ENCODE measurements at regions not wholly inside any gene's neighbourhood (a gene's known extent, or its start where the extent isn't known, plus 50 kb on each side); places are given as distances from the start of the nearest gene placed in this dataset.
"Not testable (repeated sequence)": the region's sequence is repeated elsewhere in the genome, so short reads cannot be mapped to it uniquely, and the experiment has no call there.

- DNase-seq, result no peak
These were observed 915.5 kb downstream of the NR2F1-AS1 start for GRCh38 chr5:92665506-92665905.

GRCh38 chr5:92662741-92663140 lies 918.3 kb downstream of the NR2F1-AS1 start:
- DNase-seq, result no peak

GRCh38 chr5:92659246-92659645 lies 921.8 kb downstream of the NR2F1-AS1 start:
- DNase-seq, result no peak

- peak; percentile 3 for DNase-seq
These were observed 926.4 kb downstream of the NR2F1-AS1 start for GRCh38 chr5:92654601-92655000.

GRCh38 chr5:92653730-92654461 lies 927.1 kb downstream of the NR2F1-AS1 start:
- DNase-seq, result no peak

GRCh38 chr5:92652756-92653155 lies 928.3 kb downstream of the NR2F1-AS1 start:
- no peak for DNase-seq

GRCh38 chr5:92644266-92644886 lies 936.6 kb downstream of the NR2F1-AS1 start:
- DNase-seq, result peak; percentile 0

GRCh38 chr5:92641031-92641962 lies 939.7 kb downstream of the NR2F1-AS1 start:
- peak; percentile 9 for DNase-seq

- no peak for DNase-seq
These were observed 940.7 kb downstream of the NR2F1-AS1 start for GRCh38 chr5:92640340-92640739.

GRCh38 chr5:92637960-92638359 lies 943.1 kb downstream of the NR2F1-AS1 start:
- no peak for DNase-seq

GRCh38 chr5:92637247-92637646 lies 943.8 kb downstream of the NR2F1-AS1 start:
- DNase-seq, result no peak

- DNase-seq, result no peak
These were observed 946.0 kb downstream of the NR2F1-AS1 start for GRCh38 chr5:92635001-92635461.

- peak; percentile 21 for DNase-seq
These were observed 947.0 kb downstream of the NR2F1-AS1 start for GRCh38 chr5:92633875-92634487.

- no peak for DNase-seq
These were observed 947.8 kb downstream of the NR2F1-AS1 start for GRCh38 chr5:92633176-92633575.

- not testable (repeated sequence) for DNase-seq
These were observed 949.8 kb downstream of the NR2F1-AS1 start for GRCh38 chr5:92631237-92631701.

GRCh38 chr5:92629574-92629973 lies 951.4 kb downstream of the NR2F1-AS1 start:
- no peak for DNase-seq

- no peak for DNase-seq
These were observed 952.0 kb downstream of the NR2F1-AS1 start for GRCh38 chr5:92629000-92629399.

- DNase-seq, result no peak
These were observed 953.8 kb downstream of the NR2F1-AS1 start for GRCh38 chr5:92627186-92627585.

- no peak for DNase-seq
These were observed 964.9 kb downstream of the NR2F1-AS1 start for GRCh38 chr5:92616085-92616484.

- no peak for DNase-seq
These were observed 967.5 kb downstream of the NR2F1-AS1 start for GRCh38 chr5:92613546-92613945.

- DNase-seq, result not testable (repeated sequence)
These were observed 970.6 kb downstream of the NR2F1-AS1 start for GRCh38 chr5:92610435-92610834.

GRCh38 chr5:92605591-92605990 lies 975.4 kb downstream of the NR2F1-AS1 start:
- DNase-seq, result peak; percentile 24

All from NCI-H82 (cell line).